Prostate gland (tissue), 2 donors: ENCODE measurements at regions not wholly inside any gene's neighbourhood (a gene's known extent, or its start where the extent isn't known, plus 50 kb on each side); places are given as distances from the start of the nearest gene placed in this dataset.

Source experiments
- POLR2AphosphoS5 ChIP-seq: sonication (generic); formaldehyde crosslinking; IDR thresholded peaks from one replicate; pipeline ENCODE4 v1.6.1; 2017; ENCODE audit warnings: antibody characterized with exemption
- TF ChIP-seq, protein P1 (sequence below), 4 experiments: fragments of 200-600 bp in 2 of 4; fragments of 450-650 bp in 2 of 4; sonication (generic) in 2 of 4; IDR thresholded peaks; 1 replicate in 3 of 4; 2 replicates in 1 of 4; pipeline ENCODE4 v1.5.1; 2016 to 2019; ENCODE audit warnings: antibody characterized with exemption in 4 of 4, mild to moderate bottlenecking in 2 of 4, moderate library complexity in 2 of 4

DNA sequence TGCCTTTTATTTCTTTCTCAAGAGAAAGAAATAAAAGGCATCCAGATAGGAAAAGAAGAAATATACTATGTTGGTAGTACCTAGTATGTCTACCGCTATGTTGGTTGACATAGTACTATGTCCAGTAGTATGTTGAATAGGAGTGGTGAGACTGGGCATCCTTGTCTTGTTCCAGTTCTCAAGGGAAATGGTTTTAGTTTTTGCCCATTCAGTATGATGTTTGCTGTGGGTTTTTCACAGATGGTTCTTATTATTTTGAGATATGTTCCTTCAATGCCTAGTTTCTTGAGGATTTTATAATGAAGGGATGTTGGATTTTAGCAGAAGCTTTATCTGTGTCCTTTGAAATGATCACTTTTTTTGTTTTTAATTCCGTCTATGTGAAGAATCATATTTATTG lies 53.0 kb upstream of the CSNK1A1L start:
- TF ChIP-seq, protein P1, sequence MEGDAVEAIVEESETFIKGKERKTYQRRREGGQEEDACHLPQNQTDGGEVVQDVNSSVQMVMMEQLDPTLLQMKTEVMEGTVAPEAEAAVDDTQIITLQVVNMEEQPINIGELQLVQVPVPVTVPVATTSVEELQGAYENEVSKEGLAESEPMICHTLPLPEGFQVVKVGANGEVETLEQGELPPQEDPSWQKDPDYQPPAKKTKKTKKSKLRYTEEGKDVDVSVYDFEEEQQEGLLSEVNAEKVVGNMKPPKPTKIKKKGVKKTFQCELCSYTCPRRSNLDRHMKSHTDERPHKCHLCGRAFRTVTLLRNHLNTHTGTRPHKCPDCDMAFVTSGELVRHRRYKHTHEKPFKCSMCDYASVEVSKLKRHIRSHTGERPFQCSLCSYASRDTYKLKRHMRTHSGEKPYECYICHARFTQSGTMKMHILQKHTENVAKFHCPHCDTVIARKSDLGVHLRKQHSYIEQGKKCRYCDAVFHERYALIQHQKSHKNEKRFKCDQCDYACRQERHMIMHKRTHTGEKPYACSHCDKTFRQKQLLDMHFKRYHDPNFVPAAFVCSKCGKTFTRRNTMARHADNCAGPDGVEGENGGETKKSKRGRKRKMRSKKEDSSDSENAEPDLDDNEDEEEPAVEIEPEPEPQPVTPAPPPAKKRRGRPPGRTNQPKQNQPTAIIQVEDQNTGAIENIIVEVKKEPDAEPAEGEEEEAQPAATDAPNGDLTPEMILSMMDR (IDR thresholded peaks at IDR 0.05), result no peak
- no peak for TF ChIP-seq POLR2AphosphoS5
